ENCODE measurements at regions not wholly inside any gene's neighbourhood (a gene's known extent, or its start where the extent isn't known, plus 50 kb on each side); places are given as distances from the start of the nearest gene placed in this dataset.
"Not testable (repeated sequence)": the region's sequence is repeated elsewhere in the genome, so short reads cannot be mapped to it uniquely, and the experiment has no call there.

DNA sequence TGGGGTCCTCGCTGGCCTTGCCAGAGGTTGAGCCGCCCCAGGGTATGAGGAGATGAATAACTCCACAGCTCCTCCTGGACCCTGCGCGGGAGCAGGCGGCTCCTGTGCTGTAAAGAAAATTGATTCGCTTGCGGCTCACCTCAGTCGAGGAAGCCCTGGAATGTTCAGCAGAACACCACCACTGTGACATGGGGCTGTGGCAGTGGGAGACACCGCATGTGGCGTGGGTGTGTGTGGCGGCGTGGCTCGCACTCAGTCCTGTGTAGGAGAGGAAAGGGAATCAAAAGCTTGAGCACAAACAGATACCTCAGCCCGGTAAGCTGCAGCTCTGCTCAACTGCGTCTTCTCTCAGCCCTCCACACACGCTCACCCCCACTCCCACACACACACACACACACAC is 295.9 kb upstream of the ADGRL2 start:
- H3K9me3 Mint-ChIP-seq; H3K36me3 ChIP-seq (ENCODE audit: control insufficient read depth, insufficient read depth, low read length); H3K4me1 Mint-ChIP-seq; H3K27ac ChIP-seq (ENCODE audit: insufficient read depth, low read length, poor library complexity, severe bottlenecking); H3K36me3 Mint-ChIP-seq; H3K4me3 Mint-ChIP-seq; H3K4me1 ChIP-seq (ENCODE audit: control insufficient read depth, insufficient read depth, low read length, poor library complexity, severe bottlenecking); ATAC-seq (ENCODE audit: low read depth in 2 of 2); H3K27me3 ChIP-seq (ENCODE audit: control insufficient read depth, insufficient read depth, low read length); H3K27me3 Mint-ChIP-seq; H3K9me3 ChIP-seq (ENCODE audit: control insufficient read depth in 2 of 2, low read length in 2 of 2); H3K4me3 ChIP-seq (ENCODE audit: low read depth, low read length); DNase-seq: not testable (repeated sequence)
- H3K27ac Mint-ChIP-seq: peak overlapping the region in 1 of 3 donors; percentile 48

DNA sequence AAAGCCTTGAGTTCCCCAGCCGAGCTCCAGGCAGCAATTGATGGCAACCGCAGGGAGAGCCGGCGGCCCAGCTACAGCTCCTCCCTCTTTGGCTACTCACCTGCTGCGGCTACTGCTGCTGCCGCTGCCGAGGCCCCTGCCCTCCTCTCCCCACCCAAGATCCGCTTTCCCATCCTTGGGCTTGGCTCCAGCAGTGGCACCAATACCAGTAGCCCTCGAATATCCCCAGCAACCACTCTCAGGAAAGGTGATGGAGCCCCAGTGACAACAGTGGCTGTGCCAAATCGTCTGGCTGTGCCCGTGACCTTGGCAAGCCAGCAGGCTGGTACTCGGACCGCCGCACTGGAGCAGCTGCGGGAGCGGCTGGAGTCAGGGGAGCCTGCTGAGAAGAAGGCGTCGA is 298.0 kb upstream of the ADGRL2 start:
- H3K4me3 ChIP-seq (ENCODE audit: low read depth, low read length); ATAC-seq (ENCODE audit: low read depth in 2 of 2); H3K9me3 ChIP-seq (ENCODE audit: control insufficient read depth in 2 of 2, low read length in 2 of 2); H3K36me3 Mint-ChIP-seq; H3K4me3 Mint-ChIP-seq; H3K4me1 ChIP-seq (ENCODE audit: control insufficient read depth, insufficient read depth, low read length, poor library complexity, severe bottlenecking); DNase-seq; H3K9me3 Mint-ChIP-seq; H3K27ac ChIP-seq (ENCODE audit: insufficient read depth, low read length, poor library complexity, severe bottlenecking); H3K27me3 ChIP-seq (ENCODE audit: control insufficient read depth, insufficient read depth, low read length); H3K27ac Mint-ChIP-seq; H3K27me3 Mint-ChIP-seq; H3K4me1 Mint-ChIP-seq; H3K36me3 ChIP-seq (ENCODE audit: control insufficient read depth, insufficient read depth, low read length): not testable (repeated sequence)

DNA sequence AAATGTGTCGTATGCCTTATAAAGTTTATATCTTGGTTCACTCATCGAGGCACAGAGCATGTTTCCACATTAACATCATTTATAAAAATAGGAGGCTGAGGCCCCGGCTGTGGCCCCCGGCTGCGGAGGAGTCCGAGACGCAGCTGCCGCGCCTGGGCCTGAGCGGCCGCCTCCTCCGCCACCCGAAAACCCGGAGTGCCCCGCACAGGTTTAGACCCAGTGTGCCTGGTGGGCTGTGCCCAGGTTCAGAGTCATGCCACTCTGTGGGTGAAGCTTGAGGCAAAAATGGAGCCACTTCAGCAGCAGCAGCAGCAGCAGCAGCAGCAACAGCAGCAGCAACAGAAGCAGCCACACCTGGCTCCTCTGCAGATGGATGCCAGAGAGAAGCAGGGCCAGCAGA is 299.2 kb upstream of the ADGRL2 start:
- H3K4me3 ChIP-seq (ENCODE audit: low read depth, low read length); DNase-seq; H3K4me1 ChIP-seq (ENCODE audit: control insufficient read depth, insufficient read depth, low read length, poor library complexity, severe bottlenecking); H3K4me3 Mint-ChIP-seq; H3K27ac Mint-ChIP-seq; H3K27ac ChIP-seq (ENCODE audit: insufficient read depth, low read length, poor library complexity, severe bottlenecking); H3K36me3 ChIP-seq (ENCODE audit: control insufficient read depth, insufficient read depth, low read length); H3K4me1 Mint-ChIP-seq; H3K9me3 Mint-ChIP-seq; H3K9me3 ChIP-seq (ENCODE audit: control insufficient read depth in 2 of 2, low read length in 2 of 2); H3K27me3 ChIP-seq (ENCODE audit: control insufficient read depth, insufficient read depth, low read length); H3K36me3 Mint-ChIP-seq; H3K27me3 Mint-ChIP-seq: not testable (repeated sequence)
- ATAC-seq (ENCODE audit: low read depth in 2 of 2): peak in 1 of 2 donors; percentile 69

DNA sequence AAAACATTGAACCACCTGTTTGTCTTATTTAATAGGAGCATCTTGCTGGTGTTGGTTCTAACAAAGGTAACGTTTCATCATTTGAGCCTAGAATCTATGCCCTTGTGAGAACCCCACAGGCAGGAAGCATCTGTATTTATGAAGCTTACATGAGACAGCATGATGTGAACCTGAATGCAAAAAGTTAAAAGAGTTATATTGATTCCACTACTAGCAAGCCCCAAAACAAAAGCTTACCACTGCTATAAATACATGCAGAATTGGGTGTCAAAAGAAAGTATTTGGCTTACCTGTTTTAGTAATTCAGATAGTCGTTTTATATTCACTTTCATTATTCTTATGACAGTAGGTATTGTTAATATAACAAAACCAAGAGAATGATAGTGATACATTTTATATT is 301.2 kb upstream of the ADGRL2 start:
- H3K27me3 ChIP-seq (ENCODE audit: control insufficient read depth, insufficient read depth, low read length): no peaks in the 10 kb centered on the region
- H3K27ac ChIP-seq (ENCODE audit: insufficient read depth, low read length, poor library complexity, severe bottlenecking): no peak overlapping the region
- no peaks in the 10 kb centered on the region for H3K36me3 Mint-ChIP-seq
- H3K4me1 Mint-ChIP-seq: no peaks in the 10 kb centered on the region
- H3K9me3 ChIP-seq (ENCODE audit: control insufficient read depth in 2 of 2, low read length in 2 of 2): no peaks in the 10 kb centered on the region
- peaks cover 0 to 8% (median 0%) of the 10 kb centered on the region in 7 donors for H3K9me3 Mint-ChIP-seq
- DNase-seq (no peak), ATAC-seq (ENCODE audit: low read depth in 2 of 2) (no peak)
- H3K27me3 Mint-ChIP-seq: no peaks in the 10 kb centered on the region
- H3K4me3 ChIP-seq (ENCODE audit: low read depth, low read length): no peak overlapping the region
- no peaks in the 10 kb centered on the region for H3K4me1 ChIP-seq (ENCODE audit: control insufficient read depth, insufficient read depth, low read length, poor library complexity, severe bottlenecking)
- H3K36me3 ChIP-seq (ENCODE audit: control insufficient read depth, insufficient read depth, low read length): no peaks in the 10 kb centered on the region
- no peak overlapping the region for H3K4me3 Mint-ChIP-seq
- no peak overlapping the region for H3K27ac Mint-ChIP-seq

DNA sequence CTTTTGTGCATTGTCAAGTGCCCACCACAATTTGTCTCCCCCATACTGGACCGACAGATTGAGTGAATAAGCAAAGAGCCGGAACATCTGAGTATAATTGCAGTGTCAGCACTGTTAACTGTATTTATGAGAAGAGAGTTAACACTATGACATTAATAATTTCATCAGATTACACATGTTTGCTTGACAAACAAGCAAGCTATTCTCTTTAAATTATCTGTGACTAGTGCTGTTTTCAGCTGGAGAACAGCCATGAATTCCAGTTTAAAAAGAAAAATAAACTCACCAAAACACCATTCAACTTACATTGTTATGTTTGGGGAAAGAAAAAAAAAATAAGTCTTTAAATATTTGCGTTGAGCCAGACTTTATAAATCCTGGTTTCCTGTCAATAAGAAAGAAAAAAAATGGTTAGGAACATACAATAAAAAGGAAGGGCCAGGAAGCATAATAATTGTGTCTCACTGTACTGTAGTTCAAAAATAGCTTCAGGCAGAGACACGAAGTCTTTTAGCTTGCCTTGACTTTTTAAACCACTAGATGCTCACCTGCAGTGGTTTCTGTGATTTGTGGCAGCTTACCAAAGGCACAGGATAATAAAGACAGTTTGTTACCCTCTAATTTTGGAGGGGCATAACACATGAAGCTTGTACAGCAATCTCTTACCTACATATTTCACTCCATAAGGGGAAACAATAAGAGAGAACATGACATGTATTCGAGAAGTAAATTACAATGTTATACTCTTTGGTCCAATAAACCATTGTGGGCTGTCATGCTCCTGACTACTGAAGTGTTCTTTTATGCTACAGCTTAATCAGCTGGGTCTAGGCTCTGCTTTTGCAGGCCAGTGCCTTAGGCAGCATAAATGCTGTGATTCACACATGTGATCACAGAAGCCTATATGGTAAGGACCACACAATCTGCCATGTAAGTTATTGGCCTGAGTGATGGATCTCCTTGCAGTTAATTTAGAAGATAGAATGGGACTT is 302.0 kb upstream of the ADGRL2 start:
- no peak for DNase-seq
- ATAC-seq (ENCODE audit: low read depth in 2 of 2): no peak
- H3K9me3 Mint-ChIP-seq: peaks cover 0 to 8% (median 0%) of the 10 kb centered on the region in 7 donors
- no peak overlapping the region for H3K4me3 Mint-ChIP-seq
- Histone ChIP-seq H3K36me3 (ENCODE audit: control insufficient read depth, insufficient read depth, low read length) (no peaks in the 10 kb centered on the region), H3K4me3 (ENCODE audit: low read depth, low read length) (no peak overlapping the region), H3K4me1 (ENCODE audit: control insufficient read depth, insufficient read depth, low read length, poor library complexity, severe bottlenecking) (no peaks in the 10 kb centered on the region), H3K9me3 (ENCODE audit: control insufficient read depth in 2 of 2, low read length in 2 of 2) (no peaks in the 10 kb centered on the region), H3K27me3 (ENCODE audit: control insufficient read depth, insufficient read depth, low read length) (no peaks in the 10 kb centered on the region), H3K27ac (ENCODE audit: insufficient read depth, low read length, poor library complexity, severe bottlenecking) (no peak overlapping the region)
- no peaks in the 10 kb centered on the region for H3K36me3 Mint-ChIP-seq
- H3K4me1 Mint-ChIP-seq: no peaks in the 10 kb centered on the region
- no peaks in the 10 kb centered on the region for H3K27me3 Mint-ChIP-seq
- H3K27ac Mint-ChIP-seq: no peak overlapping the region

DNA sequence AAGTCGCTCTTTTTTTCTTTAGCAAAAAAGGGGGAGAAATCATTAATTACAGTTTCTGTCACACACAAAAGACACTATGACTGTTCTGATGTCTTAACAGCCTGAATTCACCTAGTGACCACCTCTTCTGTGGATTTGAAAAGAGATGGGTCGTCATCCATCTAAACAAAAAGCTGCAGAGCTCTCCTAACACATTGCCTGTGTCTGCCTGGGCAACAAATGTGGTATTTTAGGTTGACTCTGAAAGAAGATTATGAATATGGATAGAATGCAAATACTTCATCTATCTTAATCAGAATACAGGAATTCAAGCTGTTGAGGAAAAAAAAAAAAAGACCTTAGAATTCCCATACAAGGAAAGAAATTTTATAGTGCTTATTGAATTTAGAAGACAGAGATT is 304.4 kb upstream of the ADGRL2 start:
- Histone ChIP-seq H3K27me3 (ENCODE audit: control insufficient read depth, insufficient read depth, low read length) (no peaks in the 10 kb centered on the region), H3K9me3 (ENCODE audit: control insufficient read depth in 2 of 2, low read length in 2 of 2) (no peaks in the 10 kb centered on the region), H3K27ac (ENCODE audit: insufficient read depth, low read length, poor library complexity, severe bottlenecking) (no peak overlapping the region), H3K36me3 (ENCODE audit: control insufficient read depth, insufficient read depth, low read length) (no peaks in the 10 kb centered on the region), H3K4me3 (ENCODE audit: low read depth, low read length) (no peak overlapping the region), H3K4me1 (ENCODE audit: control insufficient read depth, insufficient read depth, low read length, poor library complexity, severe bottlenecking) (no peaks in the 10 kb centered on the region)
- H3K27ac Mint-ChIP-seq: no peak overlapping the region
- no peaks in the 10 kb centered on the region for H3K27me3 Mint-ChIP-seq
- DNase-seq: no peak
- H3K36me3 Mint-ChIP-seq: no peaks in the 10 kb centered on the region
- H3K9me3 Mint-ChIP-seq: peaks cover 0 to 8% (median 0%) of the 10 kb centered on the region in 7 donors
- ATAC-seq (ENCODE audit: low read depth in 2 of 2): no peak
- no peak overlapping the region for H3K4me3 Mint-ChIP-seq
- H3K4me1 Mint-ChIP-seq: no peaks in the 10 kb centered on the region

DNA sequence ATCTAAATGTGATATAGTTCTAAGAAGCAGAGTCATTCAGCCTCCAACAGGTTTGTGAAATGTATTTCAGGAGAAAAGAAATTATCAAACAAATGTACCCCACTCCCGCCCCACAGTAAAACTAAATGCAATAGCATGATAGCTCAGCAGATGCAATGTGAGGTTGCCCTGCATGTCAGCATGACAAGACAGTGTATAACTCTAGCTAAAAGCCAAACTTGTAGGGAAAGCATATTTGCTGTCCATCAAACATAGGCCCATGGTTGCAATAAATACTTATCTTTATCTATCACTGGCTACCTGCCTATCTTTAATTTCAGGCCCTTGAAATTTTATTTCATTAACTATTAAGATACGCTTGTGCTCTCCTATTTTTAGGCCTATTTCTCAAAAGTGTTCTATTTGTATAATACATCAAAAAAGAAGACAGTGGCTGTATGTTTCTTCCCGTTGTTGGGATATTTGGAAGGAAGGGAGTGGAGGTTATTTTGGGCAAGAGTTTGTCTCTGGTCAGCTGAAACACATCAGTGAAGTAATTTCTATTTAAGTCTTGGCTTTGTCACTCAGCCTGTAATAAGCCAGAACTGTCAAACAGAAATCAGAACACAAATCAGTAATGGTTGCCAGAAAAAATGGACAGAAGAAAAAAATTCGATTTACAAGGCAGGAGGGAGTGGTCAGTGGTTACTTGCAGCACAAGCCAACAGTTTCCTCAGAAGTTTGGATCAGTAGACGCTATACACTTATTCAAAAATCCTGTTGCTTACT is 307.4 kb upstream of the ADGRL2 start:
- ATAC-seq (ENCODE audit: low read depth in 2 of 2): no peak
- peaks cover 0 to 5% of the 10 kb centered on the region in 2 experiments for H3K9me3 ChIP-seq (ENCODE audit: control insufficient read depth in 2 of 2, low read length in 2 of 2)
- Mint-ChIP-seq H3K27ac (no peak overlapping the region), H3K36me3 (no peaks in the 10 kb centered on the region), H3K4me1 (no peaks in the 10 kb centered on the region), H3K9me3 (peaks cover 0 to 18% (median 5%) of the 10 kb centered on the region in 7 donors), H3K4me3 (no peak overlapping the region), H3K27me3 (no peaks in the 10 kb centered on the region)
- no peaks in the 10 kb centered on the region for H3K27me3 ChIP-seq (ENCODE audit: control insufficient read depth, insufficient read depth, low read length)
- H3K36me3 ChIP-seq (ENCODE audit: control insufficient read depth, insufficient read depth, low read length): no peaks in the 10 kb centered on the region
- H3K4me3 ChIP-seq (ENCODE audit: low read depth, low read length): no peak overlapping the region
- no peaks in the 10 kb centered on the region for H3K4me1 ChIP-seq (ENCODE audit: control insufficient read depth, insufficient read depth, low read length, poor library complexity, severe bottlenecking)
- DNase-seq: no peak
- H3K27ac ChIP-seq (ENCODE audit: insufficient read depth, low read length, poor library complexity, severe bottlenecking): no peak overlapping the region
